Neural progenitor cell (in vitro differentiated cells): ENCODE measurements at regions not wholly inside any gene's neighbourhood (a gene's known extent, or its start where the extent isn't known, plus 50 kb on each side); places are given as distances from the start of the nearest gene placed in this dataset.
A peak's percentile ranks its signal among the peaks of the same experiment; 100 is the strongest.

ENCODE experiments used
- DNase-seq: peaks from one replicate; pipeline ENCODE4 v3.0.0-alpha.2; 2016; ENCODE audit warnings: low spot score
- H2AFZ ChIP-seq: fragments of 200-600 bp; sonication (generic); replicated peaks from 2 replicates; pipeline ENCODE4 v1.6.1; 2016; ENCODE audit warnings: antibody characterized with exemption
- H3F3A ChIP-seq: fragments of 200-600 bp; sonication (generic); 2 replicates; pipeline ENCODE4 v1.6.1; 2016; ENCODE audit warnings: antibody characterized with exemption, low read depth
- H3K27ac ChIP-seq: fragments of 200-600 bp; sonication (generic); 2 replicates; pipeline ENCODE4 v1.5.1; 2016; ENCODE audit warnings: mild to moderate bottlenecking
- H3K27me3 ChIP-seq: fragments of 200-600 bp; sonication (generic); 2 replicates; pipeline ENCODE4 v1.6.1; 2016; ENCODE audit warnings: mild to moderate bottlenecking, moderate library complexity
- H3K36me3 ChIP-seq: fragments of 200-600 bp; sonication (generic); 2 replicates; pipeline ENCODE4 v1.5.1; 2016
- H3K4me1 ChIP-seq: fragments of 200-600 bp; sonication (generic); 2 replicates; pipeline ENCODE4 v1.6.1; 2016; ENCODE audit warnings: mixed run types
- H3K4me2 ChIP-seq: fragments of 200-600 bp; sonication (generic); 2 replicates; pipeline ENCODE4 v1.6.1; 2016
- H3K4me3 ChIP-seq: fragments of 200-600 bp; sonication (generic); 2 replicates; pipeline ENCODE4 v1.5.1; 2016
- H3K79me2 ChIP-seq: fragments of 200-600 bp; sonication (generic); 2 replicates; pipeline ENCODE4 v1.6.1; 2016; ENCODE audit warnings: low read depth
- H3K9ac ChIP-seq: fragments of 200-600 bp; sonication (generic); 2 replicates; pipeline ENCODE4 v1.6.1; 2016
- H3K9me3 ChIP-seq: fragments of 200-600 bp; sonication (generic); 2 replicates; pipeline ENCODE4 v1.5.1; 2016; ENCODE audit warnings: low read depth
- H4K20me1 ChIP-seq: fragments of 200-600 bp; sonication (generic); 2 replicates; pipeline ENCODE4 v1.6.1; 2016; ENCODE audit warnings: low read depth
- H3K27ac Mint-ChIP-seq: 3 replicates; pipeline ENCODE4 v1.8.0; 2021; ENCODE audit warnings: mixed read lengths
- H3K27me3 Mint-ChIP-seq: 2 replicates; pipeline ENCODE4 v1.8.0; 2022; ENCODE audit warnings: low read depth, mild to moderate bottlenecking, inconsistent platforms, moderate library complexity, mixed read lengths; ENCODE audit not compliant: insufficient read depth
- H3K36me3 Mint-ChIP-seq: 3 replicates; pipeline ENCODE4 v1.8.0; 2021; ENCODE audit warnings: mixed read lengths
- H3K4me1 Mint-ChIP-seq: 3 replicates; pipeline ENCODE4 v1.8.0; 2021; ENCODE audit warnings: mixed read lengths
- H3K4me3 Mint-ChIP-seq: 3 replicates; pipeline ENCODE4 v1.8.0; 2021; ENCODE audit warnings: mild to moderate bottlenecking, moderate library complexity, mixed read lengths
- H3K9me3 Mint-ChIP-seq: 3 replicates; pipeline ENCODE4 v1.8.0; 2020; ENCODE audit warnings: mixed read lengths
- CTCF ChIP-seq: fragments of 200-600 bp; sonication (generic); IDR thresholded peaks from 2 replicates; pipeline ENCODE4 v1.5.1; 2017; ENCODE audit warnings: antibody characterized with exemption, mild to moderate bottlenecking
- EZH2 ChIP-seq: fragments of 200-600 bp; sonication (generic); IDR thresholded peaks from 2 replicates; pipeline ENCODE4 v1.6.1; 2017; ENCODE audit warnings: antibody characterized with exemption, mild to moderate bottlenecking, moderate library complexity
- EZH2phosphoT487 ChIP-seq: fragments of 200-600 bp; sonication (generic); IDR thresholded peaks from 2 replicates; pipeline ENCODE4 v1.6.1; 2017; ENCODE audit warnings: antibody characterized with exemption

GRCh38 chr4:138869631-138870030 is 145.9 kb upstream of the NOCT start:
- TF ChIP-seq EZH2phosphoT487 (no peak), EZH2 (no peak), CTCF (no peak)
- Histone ChIP-seq H3K36me3 (no peaks in the 10 kb centered on the region), H3K4me2 (no peak overlapping the region), H3K27me3 (no peaks in the 10 kb centered on the region), H4K20me1 (no peaks in the 10 kb centered on the region), H3K9me3 (no peaks in the 10 kb centered on the region), H3K27ac (no peak overlapping the region), H3K9ac (no peak overlapping the region), H3K4me3 (no peak overlapping the region), H3K79me2 (no peaks in the 10 kb centered on the region), H3F3A (peaks cover 4% of the 10 kb centered on the region), H2AFZ (no peak overlapping the region), H3K4me1 (peaks cover 10% of the 10 kb centered on the region)
- H3K36me3 Mint-ChIP-seq = no peaks in the 10 kb centered on the region
- no peaks in the 10 kb centered on the region for H3K9me3 Mint-ChIP-seq
- no peak for DNase-seq
- H3K27me3 Mint-ChIP-seq = no peaks in the 10 kb centered on the region
- H3K27ac Mint-ChIP-seq = no peak overlapping the region
- H3K4me3 Mint-ChIP-seq = no peak overlapping the region
- H3K4me1 Mint-ChIP-seq = peaks cover 18% of the 10 kb centered on the region

- Mint-ChIP-seq H3K4me1 (peaks cover 20% of the 10 kb centered on the region), H3K36me3 (no peaks in the 10 kb centered on the region), H3K27me3 (no peaks in the 10 kb centered on the region), H3K4me3 (no peak overlapping the region), H3K9me3 (no peaks in the 10 kb centered on the region), H3K27ac (no peak overlapping the region)
- H3K27me3 ChIP-seq = no peaks in the 10 kb centered on the region
- H3K4me2 ChIP-seq = no peak overlapping the region
- H3K4me1 ChIP-seq = peaks cover 10% of the 10 kb centered on the region
- H3K79me2 ChIP-seq = no peaks in the 10 kb centered on the region
- no peak overlapping the region for H3K9ac ChIP-seq
- H3K36me3 ChIP-seq = no peaks in the 10 kb centered on the region
- H3K27ac ChIP-seq = no peak overlapping the region
- TF ChIP-seq EZH2 (no peak), CTCF (no peak), EZH2phosphoT487 (no peak)
- H3K4me3 ChIP-seq = no peak overlapping the region
- no peak overlapping the region for H2AFZ ChIP-seq
- no peak for DNase-seq
- no peaks in the 10 kb centered on the region for H4K20me1 ChIP-seq
- H3F3A ChIP-seq = peaks cover 4% of the 10 kb centered on the region
- H3K9me3 ChIP-seq = no peaks in the 10 kb centered on the region
Measured at GRCh38 chr4:138869165-138869564, 146.4 kb upstream of the NOCT start.

- Mint-ChIP-seq H3K9me3 (no peaks in the 10 kb centered on the region), H3K27me3 (no peaks in the 10 kb centered on the region), H3K27ac (no peak overlapping the region), H3K36me3 (no peaks in the 10 kb centered on the region), H3K4me1 (peaks cover 20% of the 10 kb centered on the region), H3K4me3 (no peak overlapping the region)
- H2AFZ ChIP-seq = no peak overlapping the region
- H3K9me3 ChIP-seq = no peaks in the 10 kb centered on the region
- no peak overlapping the region for H3K9ac ChIP-seq
- no peak overlapping the region for H3K27ac ChIP-seq
- H3K4me2 ChIP-seq = no peak overlapping the region
- peaks cover 10% of the 10 kb centered on the region for H3K4me1 ChIP-seq
- H3K27me3 ChIP-seq = no peaks in the 10 kb centered on the region
- DNase-seq = no peak
- no peaks in the 10 kb centered on the region for H3K36me3 ChIP-seq
- no peak overlapping the region for H3K4me3 ChIP-seq
- no peaks in the 10 kb centered on the region for H3K79me2 ChIP-seq
- no peaks in the 10 kb centered on the region for H4K20me1 ChIP-seq
- H3F3A ChIP-seq = peaks cover 4% of the 10 kb centered on the region
- TF ChIP-seq CTCF (no peak), EZH2 (no peak), EZH2phosphoT487 (no peak)
Measured at GRCh38 chr4:138868562-138868961, 147.0 kb upstream of the NOCT start.

GRCh38 chr4:138867404-138867803 is 148.2 kb upstream of the NOCT start:
- no peaks in the 10 kb centered on the region for H3K79me2 ChIP-seq
- H3K27ac Mint-ChIP-seq = no peak overlapping the region
- H3K9me3 ChIP-seq = no peaks in the 10 kb centered on the region
- H3F3A ChIP-seq = peaks cover 4% of the 10 kb centered on the region
- H3K4me2 ChIP-seq = no peak overlapping the region
- no peak overlapping the region for H3K4me3 Mint-ChIP-seq
- H3K27me3 Mint-ChIP-seq = no peaks in the 10 kb centered on the region
- no peaks in the 10 kb centered on the region for H3K36me3 ChIP-seq
- H3K27ac ChIP-seq = no peak overlapping the region
- no peak overlapping the region for H2AFZ ChIP-seq
- H3K9me3 Mint-ChIP-seq = no peaks in the 10 kb centered on the region
- H3K4me1 Mint-ChIP-seq = peaks cover 20% of the 10 kb centered on the region
- TF ChIP-seq CTCF = no peak
- no peak for TF ChIP-seq EZH2
- TF ChIP-seq EZH2phosphoT487 = no peak
- H3K27me3 ChIP-seq = no peaks in the 10 kb centered on the region
- H3K9ac ChIP-seq = no peak overlapping the region
- H3K4me3 ChIP-seq = no peak overlapping the region
- DNase-seq = peak; percentile 37
- peaks cover 10% of the 10 kb centered on the region for H3K4me1 ChIP-seq
- H3K36me3 Mint-ChIP-seq = no peaks in the 10 kb centered on the region
- no peaks in the 10 kb centered on the region for H4K20me1 ChIP-seq
